ENCODE measurements at regions not wholly inside any gene's neighbourhood (a gene's known extent, or its start where the extent isn't known, plus 50 kb on each side); places are given as distances from the start of the nearest gene placed in this dataset.

DNA sequence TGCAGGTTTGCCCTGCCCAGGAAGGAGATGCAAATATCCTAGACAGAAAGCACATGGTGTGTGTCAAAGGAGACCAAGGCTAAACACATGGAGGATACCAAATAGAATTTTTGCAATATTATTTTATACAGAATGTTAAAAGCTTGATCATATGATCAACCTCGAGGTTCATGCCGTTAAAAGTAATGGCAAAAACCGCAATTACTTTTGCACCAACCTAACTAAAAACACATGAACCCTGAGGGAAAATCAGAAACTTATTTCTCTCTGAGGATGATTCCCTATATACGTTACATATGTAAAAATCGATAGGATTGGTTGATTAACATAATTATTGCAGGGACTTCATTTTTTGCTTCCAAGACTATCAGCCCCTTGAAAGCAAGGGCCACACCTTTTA, 88.1 kb downstream of the MZT1 start:
- no peak for ATAC-seq (ENCODE audit: insufficient number of reproducible peaks, low FRiP score, low read depth)
- no peaks in the 10 kb centered on the region for H3K4me1 ChIP-seq (ENCODE audit: control insufficient read depth in 1 of 2, low read depth in 2 of 2)
- no peaks in the 10 kb centered on the region for H3K36me3 ChIP-seq
- no peak overlapping the region for H3K4me3 ChIP-seq
- no peak overlapping the region for H3K27ac ChIP-seq
- no peak for DNase-seq (ENCODE audit: low spot score)
- H3K9me3 ChIP-seq = no peaks in the 10 kb centered on the region
- no peaks in the 10 kb centered on the region for H3K27me3 ChIP-seq (replicated peaks; ENCODE audit: insufficient read depth)
- TF ChIP-seq, protein P1, sequence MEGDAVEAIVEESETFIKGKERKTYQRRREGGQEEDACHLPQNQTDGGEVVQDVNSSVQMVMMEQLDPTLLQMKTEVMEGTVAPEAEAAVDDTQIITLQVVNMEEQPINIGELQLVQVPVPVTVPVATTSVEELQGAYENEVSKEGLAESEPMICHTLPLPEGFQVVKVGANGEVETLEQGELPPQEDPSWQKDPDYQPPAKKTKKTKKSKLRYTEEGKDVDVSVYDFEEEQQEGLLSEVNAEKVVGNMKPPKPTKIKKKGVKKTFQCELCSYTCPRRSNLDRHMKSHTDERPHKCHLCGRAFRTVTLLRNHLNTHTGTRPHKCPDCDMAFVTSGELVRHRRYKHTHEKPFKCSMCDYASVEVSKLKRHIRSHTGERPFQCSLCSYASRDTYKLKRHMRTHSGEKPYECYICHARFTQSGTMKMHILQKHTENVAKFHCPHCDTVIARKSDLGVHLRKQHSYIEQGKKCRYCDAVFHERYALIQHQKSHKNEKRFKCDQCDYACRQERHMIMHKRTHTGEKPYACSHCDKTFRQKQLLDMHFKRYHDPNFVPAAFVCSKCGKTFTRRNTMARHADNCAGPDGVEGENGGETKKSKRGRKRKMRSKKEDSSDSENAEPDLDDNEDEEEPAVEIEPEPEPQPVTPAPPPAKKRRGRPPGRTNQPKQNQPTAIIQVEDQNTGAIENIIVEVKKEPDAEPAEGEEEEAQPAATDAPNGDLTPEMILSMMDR (IDR thresholded peaks at IDR 0.05) = no peak

DNA sequence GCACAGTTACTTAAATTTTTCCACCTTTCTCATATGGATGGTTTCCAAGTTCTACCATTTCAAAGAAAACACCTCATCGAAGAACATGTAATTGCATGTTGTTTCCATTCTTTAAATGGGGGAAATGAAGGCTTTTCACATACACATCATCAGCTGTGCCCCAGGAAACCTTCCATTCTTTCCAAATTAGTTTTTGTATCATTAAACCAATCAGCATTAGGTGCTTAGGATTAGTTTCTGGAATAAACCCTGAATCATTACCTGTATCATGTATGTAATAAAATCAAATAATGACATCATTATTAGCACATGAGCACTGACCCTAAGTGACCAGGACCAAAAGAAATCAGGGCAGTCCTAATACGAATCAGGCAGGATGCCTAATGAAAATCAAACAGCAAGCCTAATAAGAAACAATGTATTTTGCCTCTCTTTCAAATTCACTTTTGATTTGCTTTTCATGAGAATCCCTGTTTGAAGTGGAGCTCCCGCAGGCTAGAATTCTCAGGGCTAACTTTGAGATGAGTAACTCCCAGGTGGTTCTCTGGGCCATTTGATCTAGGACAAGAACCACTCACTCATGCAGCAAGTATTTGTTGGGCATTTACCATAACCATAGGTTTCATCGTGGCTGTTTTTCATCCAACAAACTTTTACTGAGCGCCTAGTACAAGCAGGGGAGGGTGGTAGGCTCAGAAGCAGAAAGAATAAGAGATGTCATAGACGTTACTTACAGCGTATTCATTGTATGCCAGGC, 89.2 kb downstream of the MZT1 start:
- TF ChIP-seq, protein P1 (IDR thresholded peaks at IDR 0.05) = no peak
- Histone ChIP-seq H3K27ac (no peak overlapping the region), H3K27me3 (replicated peaks; ENCODE audit: insufficient read depth) (no peaks in the 10 kb centered on the region), H3K4me1 (ENCODE audit: control insufficient read depth in 1 of 2, low read depth in 2 of 2) (no peaks in the 10 kb centered on the region), H3K4me3 (no peak overlapping the region), H3K36me3 (no peaks in the 10 kb centered on the region), H3K9me3 (no peaks in the 10 kb centered on the region)
- ATAC-seq (ENCODE audit: insufficient number of reproducible peaks, low FRiP score, low read depth) = no peak
- no peak for DNase-seq (ENCODE audit: low spot score)

DNA sequence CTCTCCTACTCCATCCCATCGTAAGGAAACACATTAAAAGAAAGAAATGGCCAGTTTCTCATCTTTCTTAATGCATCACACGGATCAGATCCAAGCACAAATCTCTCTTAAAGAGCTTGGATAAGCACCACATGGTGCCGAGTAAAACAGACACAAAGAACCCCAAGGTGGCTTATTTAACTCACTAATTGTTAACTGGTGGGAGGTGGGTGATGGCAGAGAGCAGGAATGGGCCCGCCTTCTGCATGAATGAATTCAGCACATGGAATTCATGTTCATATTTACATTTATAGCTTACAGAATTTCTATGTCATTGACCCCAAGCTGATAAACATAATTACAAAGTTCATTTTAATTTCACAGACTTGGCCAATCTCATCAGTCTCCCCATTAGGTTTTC, 89.9 kb downstream of the MZT1 start:
- DNase-seq (ENCODE audit: low spot score) = no peak
- TF ChIP-seq, protein P1 (IDR thresholded peaks at IDR 0.05) = no peak
- Histone ChIP-seq H3K4me1 (ENCODE audit: control insufficient read depth in 1 of 2, low read depth in 2 of 2) (no peaks in the 10 kb centered on the region), H3K4me3 (no peak overlapping the region), H3K27ac (no peak overlapping the region), H3K27me3 (replicated peaks; ENCODE audit: insufficient read depth) (no peaks in the 10 kb centered on the region), H3K36me3 (no peaks in the 10 kb centered on the region), H3K9me3 (no peaks in the 10 kb centered on the region)
- no peak for ATAC-seq (ENCODE audit: insufficient number of reproducible peaks, low FRiP score, low read depth)

DNA sequence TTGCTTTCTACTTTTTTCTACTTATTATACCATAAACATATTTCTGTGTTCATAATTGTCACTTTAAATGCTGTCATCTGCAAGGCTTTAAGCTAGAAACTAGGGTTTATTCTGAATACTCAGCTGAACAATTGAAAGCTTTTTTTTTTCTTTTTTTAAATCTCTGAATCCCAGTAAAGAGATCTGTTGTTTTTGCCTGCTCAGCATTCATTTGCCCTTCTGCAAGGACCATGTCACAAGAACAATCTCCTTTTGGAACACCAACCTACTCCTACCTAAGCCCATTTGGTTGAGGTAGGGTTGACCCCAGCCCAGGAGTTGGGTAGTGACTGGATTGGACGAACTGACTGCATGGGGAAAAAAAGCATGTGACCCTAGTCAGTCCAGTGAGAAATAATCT, 92.6 kb downstream of the MZT1 start:
- no peaks in the 10 kb centered on the region for H3K9me3 ChIP-seq
- H3K27ac ChIP-seq = no peak overlapping the region
- no peaks in the 10 kb centered on the region for H3K36me3 ChIP-seq
- H3K4me3 ChIP-seq = no peak overlapping the region
- no peaks in the 10 kb centered on the region for H3K4me1 ChIP-seq (ENCODE audit: control insufficient read depth in 1 of 2, low read depth in 2 of 2)
- DNase-seq (ENCODE audit: low spot score) = no peak
- no peaks in the 10 kb centered on the region for H3K27me3 ChIP-seq (replicated peaks; ENCODE audit: insufficient read depth)
- ATAC-seq (ENCODE audit: insufficient number of reproducible peaks, low FRiP score, low read depth) = no peak
- TF ChIP-seq, protein P1 (IDR thresholded peaks at IDR 0.05) = no peak

DNA sequence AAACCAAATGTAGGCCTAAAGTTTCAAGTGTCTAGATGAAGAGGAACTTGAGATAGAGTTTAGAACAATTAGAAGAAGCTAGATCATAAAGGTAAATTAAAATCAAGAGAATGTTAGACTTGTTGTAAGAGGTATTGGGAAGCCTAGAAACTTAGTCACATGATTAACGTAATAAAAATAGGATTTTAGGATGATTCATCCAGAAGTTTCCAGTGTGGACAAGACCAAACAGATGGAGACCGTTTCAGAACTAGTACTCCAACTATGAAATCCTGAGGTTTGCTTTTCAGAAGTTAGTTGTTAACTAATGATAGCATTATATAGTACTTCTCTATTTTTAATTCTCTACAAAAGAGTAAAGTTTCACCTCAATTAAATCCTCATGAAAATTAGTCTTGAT, 104.9 kb downstream of the MZT1 start:
- H3K36me3 ChIP-seq = no peaks in the 10 kb centered on the region
- no peak overlapping the region for H3K4me3 ChIP-seq
- H3K4me1 ChIP-seq (ENCODE audit: control insufficient read depth in 1 of 2, low read depth in 2 of 2) = no peaks in the 10 kb centered on the region
- H3K9me3 ChIP-seq = no peaks in the 10 kb centered on the region
- no peak overlapping the region for H3K27ac ChIP-seq
- no peaks in the 10 kb centered on the region for H3K27me3 ChIP-seq (replicated peaks; ENCODE audit: insufficient read depth)
- ATAC-seq (ENCODE audit: insufficient number of reproducible peaks, low FRiP score, low read depth) (no peak), DNase-seq (ENCODE audit: low spot score) (no peak)
- TF ChIP-seq, protein P1 (IDR thresholded peaks at IDR 0.05) = no peak
